OCI-LY1 (cell line): ENCODE measurements at regions not wholly inside any gene's neighbourhood (a gene's known extent, or its start where the extent isn't known, plus 50 kb on each side); places are given as distances from the start of the nearest gene placed in this dataset.

ENCODE experiments used
- CTCF ChIP-seq: fragments of 200-600 bp; sonication (generic), shearing (Covaris generic); IDR thresholded peaks from 2 replicates; pipeline ENCODE4 v1.5.1; 2017; ENCODE audit warnings: mild to moderate bottlenecking, antibody characterized with exemption, low read length, moderate library complexity, mixed read lengths
- EZH2 ChIP-seq: fragments of 200-600 bp; sonication (generic), shearing (Covaris generic); IDR thresholded peaks from 2 replicates; pipeline ENCODE4 v1.8.0; 2017; ENCODE audit warnings: borderline replicate concordance, mixed run types, mild to moderate bottlenecking, antibody characterized with exemption, low read length, moderate library complexity, mixed read lengths

- TF ChIP-seq CTCF (no peak), EZH2 (no peak)
These were observed 174.6 kb downstream of the ZNF330 start for GRCh38 chr4:141395246-141395830.
